Fibroblast of the aortic adventitia (primary cell): ENCODE measurements at regions not wholly inside any gene's neighbourhood (a gene's known extent, or its start where the extent isn't known, plus 50 kb on each side); places are given as distances from the start of the nearest gene placed in this dataset.
A peak's percentile ranks its signal among the peaks of the same experiment; 100 is the strongest.

ENCODE experiments used
- DNase-seq: peaks from one replicate; pipeline ENCODE4 v3.0.0-alpha.2; 2010; ENCODE audit warnings: low read depth
- H3K4me3 ChIP-seq: 2 replicates; pipeline ENCODE4 v1.5.1; 2011; ENCODE audit warnings: low read depth, mild to moderate bottlenecking, control low read depth, low read length, moderate library complexity
- CTCF ChIP-seq: IDR thresholded peaks from 2 replicates; pipeline ENCODE4 v1.5.1; 2011; ENCODE audit warnings: mild to moderate bottlenecking, low read length, control low read depth, inconsistent platforms; ENCODE audit not compliant: insufficient read depth

GRCh38 chr11:13062115-13062514 lies 53.0 kb downstream of the RASSF10 start:
- no peak overlapping the region for H3K4me3 ChIP-seq
- no peak for TF ChIP-seq CTCF
- DNase-seq, result no peak

GRCh38 chr11:13064593-13064992 lies 55.5 kb downstream of the RASSF10 start:
- no peak for DNase-seq
- no peak overlapping the region for H3K4me3 ChIP-seq
- TF ChIP-seq CTCF, result no peak

- TF ChIP-seq CTCF, result no peak
- DNase-seq, result no peak
- no peak overlapping the region for H3K4me3 ChIP-seq
Measured at GRCh38 chr11:13065200-13065787, 56.2 kb downstream of the RASSF10 start.

GRCh38 chr11:13068211-13068610 lies 59.1 kb downstream of the RASSF10 start:
- no peak for DNase-seq
- no peak overlapping the region for H3K4me3 ChIP-seq
- TF ChIP-seq CTCF, result no peak

- no peak for TF ChIP-seq CTCF
- no peak overlapping the region for H3K4me3 ChIP-seq
- peak; percentile 47 for DNase-seq
Measured at GRCh38 chr11:13073119-13073981, 64.2 kb downstream of the RASSF10 start.

GRCh38 chr11:13074714-13075464 lies 65.8 kb downstream of the RASSF10 start:
- no peak for TF ChIP-seq CTCF
- no peak for DNase-seq
- no peak overlapping the region for H3K4me3 ChIP-seq
